Activated T-cell treated with anti-CD3 and anti-CD28 coated beads, Interleukin-2, amount 50 U/mL, for 48 hours (primary cell): ENCODE measurements at regions not wholly inside any gene's neighbourhood (a gene's known extent, or its start where the extent isn't known, plus 50 kb on each side); places are given as distances from the start of the nearest gene placed in this dataset.
"Not testable (repeated sequence)": the region's sequence is repeated elsewhere in the genome, so short reads cannot be mapped to it uniquely, and the experiment has no call there.

Experiments
- DNase-seq, 2 experiments: peaks; one replicate each; pipeline ENCODE4 v3.0.0-alpha.2; 2020

DNA sequence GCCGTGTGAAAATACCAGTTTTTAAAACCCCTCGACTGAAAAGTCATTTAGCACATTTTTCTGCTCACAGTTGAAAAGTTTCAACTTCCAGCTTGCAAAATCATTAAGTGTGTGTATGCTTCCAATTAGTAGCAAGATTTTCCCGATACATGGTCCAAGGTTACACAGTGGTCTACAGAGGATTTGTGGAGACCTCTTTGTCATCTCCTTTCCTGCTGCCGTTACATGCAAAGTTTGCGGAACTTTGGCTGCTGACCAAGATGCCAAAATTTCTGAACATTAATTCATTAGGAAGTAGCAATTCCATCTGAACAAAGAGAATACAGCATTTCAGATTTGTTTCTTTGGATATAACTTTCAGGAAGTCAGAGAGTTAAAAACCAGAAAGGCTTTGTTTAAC lies 474.6 kb downstream of the PLCL1 start:
- DNase-seq, result no peak

GRCh38 chr2:198277181-198277580 lies 472.8 kb downstream of the PLCL1 start:
- no peak for DNase-seq

GRCh38 chr2:198273660-198274059 lies 469.3 kb downstream of the PLCL1 start:
- no peak for DNase-seq

DNA sequence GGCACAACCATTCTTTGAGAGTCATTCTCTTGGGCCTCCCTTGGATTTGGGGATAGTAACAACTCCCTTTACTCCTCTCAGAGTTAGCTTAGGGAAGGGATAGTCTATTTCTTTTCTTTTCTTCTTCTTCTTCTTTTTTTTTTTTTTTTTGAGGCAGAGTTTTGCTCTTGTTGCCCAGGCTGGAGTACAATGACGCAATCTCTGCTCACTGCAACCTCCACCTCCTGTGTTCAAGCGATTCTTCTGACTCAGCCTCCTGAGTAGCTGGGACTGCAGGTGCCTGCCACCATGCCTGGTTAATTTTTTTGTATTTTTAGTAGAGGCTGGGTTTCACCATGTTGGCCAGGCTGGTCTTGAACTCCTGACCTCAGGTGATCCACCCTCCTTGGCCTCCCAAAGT lies 465.8 kb downstream of the PLCL1 start:
- not testable (repeated sequence) for DNase-seq

GRCh38 chr2:198268519-198268918 lies 464.1 kb downstream of the PLCL1 start:
- no peak for DNase-seq

GRCh38 chr2:198259496-198259895 lies 455.1 kb downstream of the PLCL1 start:
- DNase-seq, result no peak

GRCh38 chr2:198254536-198255090 lies 450.2 kb downstream of the PLCL1 start:
- DNase-seq, result no peak

DNA sequence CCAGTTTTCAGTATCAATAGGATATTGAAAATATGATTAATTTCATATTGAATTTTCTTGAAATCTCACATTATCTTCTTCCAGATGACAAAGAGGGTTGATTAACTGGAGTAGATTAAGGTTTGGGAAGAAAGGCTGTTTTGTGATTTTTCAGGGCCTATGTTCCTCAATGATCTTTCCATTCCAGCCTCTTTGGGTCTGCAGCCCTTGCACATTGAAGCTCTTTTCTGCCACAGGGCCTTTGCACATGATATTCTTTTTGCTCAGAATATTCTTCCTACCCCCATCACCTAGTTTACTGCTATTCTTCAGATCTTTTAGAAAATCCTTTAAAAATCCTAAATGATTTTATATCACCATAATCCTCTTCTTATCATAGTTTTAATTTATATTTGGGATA lies 449.6 kb downstream of the PLCL1 start:
- DNase-seq, result no peak

DNA sequence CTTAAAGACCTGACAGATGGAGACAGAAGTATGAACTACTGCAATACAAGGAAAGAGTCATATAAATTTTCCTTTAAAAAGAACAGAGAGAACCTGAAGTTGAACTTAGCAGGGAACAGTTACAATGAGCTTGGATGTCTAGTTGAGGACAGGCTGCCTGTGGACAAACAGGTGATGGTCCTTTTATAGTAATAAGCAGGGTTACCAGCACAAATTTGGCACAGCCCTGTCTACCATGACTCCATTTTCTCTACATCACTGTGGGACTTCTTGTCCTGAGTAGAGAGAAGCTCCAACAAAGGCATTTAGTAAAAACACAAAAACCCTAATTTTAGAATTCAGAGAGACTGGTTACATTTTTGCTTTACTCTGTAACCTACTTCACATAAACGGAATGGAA lies 448.1 kb downstream of the PLCL1 start:
- no peak for DNase-seq

DNA sequence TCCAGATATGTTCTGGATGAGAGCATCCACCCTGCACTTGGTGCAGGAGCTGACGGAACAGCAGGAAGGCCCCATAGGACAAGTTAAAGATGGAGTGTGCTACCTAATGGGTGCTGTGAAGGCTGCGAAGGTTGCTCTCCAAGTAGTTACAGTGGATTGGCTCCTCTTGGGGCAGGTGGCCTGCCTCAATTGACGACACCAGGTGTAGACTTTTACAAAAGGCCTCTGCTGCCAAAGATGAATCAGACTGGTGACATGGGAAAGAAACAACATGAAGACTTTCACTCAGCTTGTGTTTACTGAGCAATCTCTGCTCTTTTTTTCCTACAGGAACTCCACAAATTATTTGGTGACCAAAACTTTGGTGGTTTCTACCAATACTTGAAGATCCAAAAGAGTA lies 437.7 kb downstream of the PLCL1 start:
- no peak for DNase-seq

DNA sequence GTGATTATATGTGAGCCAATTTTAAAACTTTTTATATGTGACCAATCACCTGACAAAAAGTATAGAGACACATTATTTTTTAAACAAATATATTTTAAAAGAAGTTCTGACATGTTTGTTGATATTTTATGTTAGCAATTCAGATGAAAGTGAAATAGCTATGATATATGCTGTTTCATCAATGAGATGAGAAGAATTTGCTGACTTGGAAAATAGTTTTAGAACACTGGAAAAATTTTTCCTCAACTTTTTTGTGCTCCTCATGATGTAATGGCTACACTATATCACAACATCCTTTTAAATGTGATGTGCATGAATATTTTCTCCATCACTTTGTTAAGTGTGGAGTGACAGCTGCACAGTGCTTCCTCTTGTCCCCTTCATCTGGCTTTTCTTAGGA lies 434.0 kb downstream of the PLCL1 start:
- no peak for DNase-seq

DNA sequence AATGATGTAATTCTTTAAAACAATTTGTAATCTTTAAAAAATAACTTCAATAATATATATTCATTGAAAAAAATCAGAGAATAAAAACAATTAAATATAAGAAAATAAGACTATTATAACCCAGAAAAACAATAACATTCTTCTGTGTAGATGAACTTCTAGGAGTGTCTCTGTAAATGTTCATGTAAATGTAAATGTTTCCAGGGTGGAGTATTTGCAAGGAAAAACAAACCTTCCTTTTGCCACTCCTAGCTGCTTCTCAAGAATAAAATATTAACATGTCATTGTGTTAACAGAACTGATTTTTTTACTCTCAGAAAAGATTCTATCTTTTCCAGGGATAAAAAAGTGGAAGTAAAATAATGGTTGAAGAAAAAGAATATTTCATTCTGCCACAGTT lies 431.9 kb downstream of the PLCL1 start:
- no peak for DNase-seq

GRCh38 chr2:198232281-198232680 lies 427.9 kb downstream of the PLCL1 start:
- DNase-seq, result no peak

DNA sequence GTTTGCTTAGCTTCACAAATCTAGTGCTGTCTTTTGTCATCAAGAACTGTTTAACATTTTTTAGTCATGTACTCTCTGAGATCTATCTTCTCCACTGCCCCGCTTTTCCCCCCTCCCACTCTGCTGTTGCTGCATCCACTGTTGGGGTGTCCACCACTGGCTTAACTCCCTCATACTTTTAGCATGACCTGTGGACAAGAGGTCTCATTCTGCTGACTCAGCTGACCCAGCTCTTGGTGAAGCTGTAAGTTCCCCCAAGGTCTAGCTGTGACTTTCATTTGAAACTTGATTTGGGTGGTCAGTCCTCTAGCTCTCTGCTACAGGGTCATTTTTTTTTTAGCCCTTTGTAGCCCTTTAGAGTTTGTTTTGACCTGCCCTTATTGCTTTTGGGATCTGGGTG lies 427.2 kb downstream of the PLCL1 start:
- DNase-seq, result no peak

- no peak for DNase-seq
These were observed 416.6 kb downstream of the PLCL1 start for GRCh38 chr2:198220763-198221610.

GRCh38 chr2:198219292-198219691 lies 414.9 kb downstream of the PLCL1 start:
- DNase-seq, result no peak

GRCh38 chr2:198214114-198214596 lies 409.8 kb downstream of the PLCL1 start:
- DNase-seq, result no peak

DNA sequence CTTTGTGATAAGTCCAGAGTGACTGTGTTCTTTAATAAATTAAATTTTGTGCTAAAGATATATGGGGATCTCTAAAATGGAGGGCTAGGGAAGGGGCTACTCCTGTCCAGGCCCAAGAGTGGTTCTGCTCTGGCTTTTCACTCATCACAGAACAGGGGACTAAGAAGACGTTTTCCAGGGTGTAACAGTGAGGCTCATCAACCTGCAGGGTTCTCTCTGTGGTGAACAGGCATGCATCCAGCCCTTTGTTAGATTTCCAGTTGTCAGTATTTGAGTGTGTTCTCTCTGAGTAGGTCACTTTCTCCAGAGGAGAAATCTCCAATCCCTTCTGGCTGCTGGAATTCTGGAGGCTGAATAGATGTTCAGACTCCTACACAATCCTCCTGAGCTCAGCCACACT lies 408.9 kb downstream of the PLCL1 start:
- no peak for DNase-seq

GRCh38 chr2:198211706-198212105 lies 407.3 kb downstream of the PLCL1 start:
- DNase-seq, result no peak

DNA sequence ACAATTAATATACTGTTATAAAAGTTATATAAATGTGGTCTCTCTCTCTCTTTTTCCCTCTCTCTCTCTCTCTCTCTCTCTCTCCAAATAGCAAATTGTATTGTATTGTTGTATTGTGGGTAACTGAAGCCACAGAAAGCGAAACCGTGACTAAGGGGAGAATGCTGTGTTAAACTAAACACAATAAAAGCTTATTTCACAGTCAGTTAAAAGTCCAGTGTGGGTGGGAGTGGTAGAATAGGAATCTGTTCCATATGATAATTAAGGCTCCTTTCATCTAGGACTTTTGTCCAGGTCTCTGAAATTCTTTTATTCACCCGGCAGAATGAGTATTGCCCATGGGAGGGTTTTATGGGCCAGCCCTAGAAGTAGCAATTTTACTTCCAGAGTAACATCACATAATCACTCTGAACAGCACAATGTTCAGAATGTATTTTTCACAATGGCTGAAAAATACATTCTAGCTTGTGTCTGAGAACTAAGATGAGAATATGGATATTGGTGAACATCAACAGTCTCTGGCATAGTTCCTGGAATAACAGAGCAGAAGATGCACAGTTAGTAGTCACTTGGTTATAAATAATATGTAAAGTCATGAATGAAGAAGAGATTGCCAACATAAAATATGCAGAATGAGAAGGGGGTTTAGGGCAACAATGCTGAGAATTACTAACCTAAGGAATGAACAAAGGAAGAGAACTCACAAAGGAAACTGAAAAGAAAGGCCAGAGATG lies 399.1 kb downstream of the PLCL1 start:
- DNase-seq, result no peak
